Heart right ventricle (tissue), 16 donors: ENCODE measurements at regions not wholly inside any gene's neighbourhood (a gene's known extent, or its start where the extent isn't known, plus 50 kb on each side); places are given as distances from the start of the nearest gene placed in this dataset.

Experiments used
- ATAC-seq, 8 donors: fragments of 200-7000 bp; cut with Tn5 transposase; one replicate each; pipeline ENCODE4 v1.9.1; 2020; ENCODE audit warnings: mild to moderate bottlenecking in 8 of 8, moderate library complexity in 8 of 8, moderate number of reproducible peaks in 1 of 8
- DNase-seq, 2 donors: peaks; one replicate each; pipeline ENCODE4 v3.0.0-alpha.2; 2020
- H3K27ac ChIP-seq, 10 donors: fragments of 200-600 bp; sonication (generic) in 2 of 10; one replicate each; pipeline versions ENCODE4 v1.5.0 to v1.8.0; 2020 to 2022; ENCODE audit warnings: mild to moderate bottlenecking in 3 of 10
- H3K27me3 ChIP-seq, 7 donors: fragments of 200-600 bp; one replicate each; pipeline ENCODE4 v1.8.0; 2021 to 2022; ENCODE audit warnings: mild to moderate bottlenecking in 2 of 7
- H3K36me3 ChIP-seq, 9 donors: fragments of 200-600 bp; sonication (generic) in 1 of 9; one replicate each; pipeline versions ENCODE4 v1.5.0 to v1.8.0; 2020 to 2022; ENCODE audit warnings: mild to moderate bottlenecking in 2 of 9
- H3K4me1 ChIP-seq, 9 donors: fragments of 200-600 bp; sonication (generic) in 1 of 9; one replicate each; pipeline versions ENCODE4 v1.5.0 to v1.8.0; 2020 to 2022; ENCODE audit warnings: mild to moderate bottlenecking in 4 of 9
- H3K4me3 ChIP-seq, 10 donors: fragments of 200-600 bp; sonication (generic) in 2 of 10; one replicate each; pipeline versions ENCODE4 v1.5.0 to v1.8.0; 2020 to 2022; ENCODE audit warnings: mild to moderate bottlenecking in 7 of 10, moderate library complexity in 2 of 10
- H3K9me3 ChIP-seq, 11 donors: fragments of 200-600 bp in 10 of 11; sonication (generic) in 2 of 11; one replicate each; pipeline versions ENCODE4 v1.5.0 to v1.8.0; 2013 to 2022; ENCODE audit warnings: mild to moderate bottlenecking in 2 of 11, control low read depth in 1 of 11, moderate library complexity in 1 of 11
- WGBS, 2 donors: extraction: QIAGEN DNeasy Blood & Tissue Kit; methylation state at CpG; one replicate each; pipeline ENCODE4 v1.1.7; 2013; ENCODE audit warnings: inconsistent platforms in 1 of 2; 5-methylcytosine and 5-hydroxymethylcytosine counted together
- intact Hi-C, 10 donors: fragments of 100-400 bp; cut with DNase I; formaldehyde crosslinking; loops; one replicate each; pipeline versions ENCODE4 v1.11.1 to v1.14.2; 2022
- TF ChIP-seq, protein P1 (sequence below), 9 donors: fragments of 200-600 bp; sonication (generic) in 2 of 9; IDR thresholded peaks; one replicate each; pipeline versions ENCODE4 v1.5.0 to v1.8.0; 2021 to 2022; ENCODE audit warnings: antibody characterized with exemption in 9 of 9, mild to moderate bottlenecking in 5 of 9, moderate library complexity in 1 of 9
- donor health status: Arrhythmogenic right ventricular cardiomyopathy.
- donor health status: ischemic (EF 13 %, LVEDD 7.1; RV severe dilation, severe dysfunction).
- donor health status: healthy with polysubstance abuse.
- donor health status: DM: no; HTN: yes; CAD: no.
- donor health status: DM: no; HTN: no; CAD: no.
- donor health status: ischemic (EF 25% LVEDD 6.9; RV normal size, moderate dysfunction).
- donor health status: ischemic (EF 25% LVEDD 5.7; RV mildly dilated, moderate dysfunction).
- donor health status: healthy.
- donor health status: DM: yes; HTN: yes; CAD: no.
- donor health status: Ischemic cardiomyopathy.
- donor health status: ischemic (EF 35%, LVEDD 5.7; RV mildly dilated, moderate dysfunction).
- donor health status: nonischemic (EF 11% LVEDD 7.7; RV severe dilation, severe dysfunction).
- donor health status: DM: yes; HTN: yes; CAD: no.
- donor health status: PGD.
- donor health status: ischemic (EF 29% LVEDD 5.4; RV normal size, mild dysfunction).
- donor health status: nonischemic (EF 23%, LVEDD 6.1; RV moderate dilation, normal function).

DNA sequence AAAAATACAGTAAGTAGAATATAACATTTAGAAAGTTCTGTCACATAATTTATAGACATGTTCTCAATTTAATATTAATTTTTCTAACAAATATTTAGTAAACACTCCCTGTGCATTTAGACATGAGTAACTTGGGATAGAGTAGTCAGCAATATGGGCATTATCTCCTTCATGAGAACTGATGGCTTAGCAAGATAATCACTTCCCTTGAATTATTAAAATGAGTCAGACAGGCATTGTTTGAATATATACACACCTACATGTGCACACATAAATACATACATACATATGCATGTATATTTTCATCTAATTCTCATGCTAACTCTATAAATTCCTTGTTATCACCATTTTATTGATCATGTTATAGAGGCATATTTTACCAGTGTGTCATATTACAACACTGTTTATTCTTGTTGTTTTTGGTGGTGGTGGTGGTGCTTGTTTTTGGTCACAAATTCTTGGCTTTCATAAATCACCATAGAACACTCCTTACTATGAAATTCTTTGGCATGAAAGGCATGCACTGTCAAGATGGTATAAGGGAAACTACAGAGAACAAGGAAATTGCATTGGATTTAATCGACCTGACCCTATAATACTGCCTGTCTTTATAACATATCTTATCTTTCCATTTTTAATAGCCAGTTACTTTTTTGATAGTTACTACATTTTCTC, 434.5 kb upstream of the MANEA start:
- Histone ChIP-seq H3K36me3 (no peaks in the 10 kb centered on the region), H3K9me3 (no peaks in the 10 kb centered on the region), H3K27me3 (no peaks in the 10 kb centered on the region), H3K4me3 (no peak overlapping the region), H3K27ac (no peak overlapping the region), H3K4me1 (no peaks in the 10 kb centered on the region)
- intact Hi-C loops, result no loop called here
- WGBS, 2 donors, result 54 to 76% methylated on average over 1 of the region's 1 CpG
- DNase-seq (no peak), ATAC-seq (no peak)
- TF ChIP-seq, protein P1, sequence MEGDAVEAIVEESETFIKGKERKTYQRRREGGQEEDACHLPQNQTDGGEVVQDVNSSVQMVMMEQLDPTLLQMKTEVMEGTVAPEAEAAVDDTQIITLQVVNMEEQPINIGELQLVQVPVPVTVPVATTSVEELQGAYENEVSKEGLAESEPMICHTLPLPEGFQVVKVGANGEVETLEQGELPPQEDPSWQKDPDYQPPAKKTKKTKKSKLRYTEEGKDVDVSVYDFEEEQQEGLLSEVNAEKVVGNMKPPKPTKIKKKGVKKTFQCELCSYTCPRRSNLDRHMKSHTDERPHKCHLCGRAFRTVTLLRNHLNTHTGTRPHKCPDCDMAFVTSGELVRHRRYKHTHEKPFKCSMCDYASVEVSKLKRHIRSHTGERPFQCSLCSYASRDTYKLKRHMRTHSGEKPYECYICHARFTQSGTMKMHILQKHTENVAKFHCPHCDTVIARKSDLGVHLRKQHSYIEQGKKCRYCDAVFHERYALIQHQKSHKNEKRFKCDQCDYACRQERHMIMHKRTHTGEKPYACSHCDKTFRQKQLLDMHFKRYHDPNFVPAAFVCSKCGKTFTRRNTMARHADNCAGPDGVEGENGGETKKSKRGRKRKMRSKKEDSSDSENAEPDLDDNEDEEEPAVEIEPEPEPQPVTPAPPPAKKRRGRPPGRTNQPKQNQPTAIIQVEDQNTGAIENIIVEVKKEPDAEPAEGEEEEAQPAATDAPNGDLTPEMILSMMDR (IDR thresholded peaks at IDR 0.05), result no peak

DNA sequence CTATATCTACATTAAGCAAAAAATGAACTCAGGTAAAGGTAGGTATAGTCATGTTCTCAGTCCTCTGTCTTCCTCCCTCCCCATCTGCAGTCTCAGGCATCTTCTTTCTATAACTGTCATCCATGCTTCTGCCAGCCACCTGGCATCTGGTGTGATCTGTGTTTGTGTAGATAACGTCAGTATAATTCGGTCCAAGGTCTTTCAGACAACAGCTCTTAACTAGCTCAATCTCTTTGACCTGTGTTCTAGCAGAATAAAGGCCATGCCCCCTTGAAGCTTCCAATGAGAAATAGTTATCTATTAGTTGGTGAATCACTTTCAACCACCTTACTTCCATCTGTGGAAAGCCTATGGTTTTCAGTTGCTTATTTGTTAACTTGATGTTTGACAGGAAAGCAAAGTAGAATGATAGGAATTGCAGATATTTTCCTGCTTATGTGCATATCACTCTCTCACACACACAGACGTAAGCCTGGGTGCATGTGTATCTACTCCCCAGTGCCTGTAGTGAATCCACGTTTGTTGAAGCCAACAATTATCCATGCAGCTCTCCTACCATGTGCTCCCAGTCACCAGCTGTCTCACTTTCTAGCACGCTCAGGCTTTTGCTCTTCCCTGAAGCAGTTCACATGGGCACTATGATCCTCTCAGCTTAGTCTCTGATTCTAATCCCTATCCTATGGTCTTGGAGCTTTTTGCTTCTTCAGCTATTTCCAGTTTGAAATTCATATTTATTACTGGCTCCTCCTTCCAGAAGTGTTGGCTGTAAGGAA, 433.7 kb upstream of the MANEA start:
- no peak for ATAC-seq

DNA sequence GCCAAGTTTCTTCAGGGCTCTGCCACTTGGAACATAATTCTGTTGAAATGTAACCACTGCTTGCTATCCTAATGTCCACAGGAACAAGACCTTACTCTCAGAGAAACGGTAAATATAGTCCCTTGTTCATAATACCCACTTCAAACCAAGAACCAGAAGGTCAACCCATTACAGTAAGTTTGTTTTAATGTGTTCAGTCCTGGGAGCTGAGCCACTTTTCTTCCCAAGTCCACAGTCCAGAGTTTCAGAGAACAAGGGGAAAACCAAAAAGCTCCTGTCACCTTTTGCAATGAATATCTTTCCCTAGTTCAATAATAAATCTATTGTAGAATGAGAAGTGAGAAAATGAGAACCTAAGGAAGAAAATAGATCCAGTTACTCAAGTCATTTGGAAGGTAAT, 431.9 kb upstream of the MANEA start:
- 52 to 57% methylated on average over 1 of the region's 1 CpG for WGBS, 2 donors
- Histone ChIP-seq H3K4me1 (no peaks in the 10 kb centered on the region), H3K27me3 (no peaks in the 10 kb centered on the region), H3K4me3 (no peak overlapping the region), H3K27ac (no peak overlapping the region), H3K36me3 (no peaks in the 10 kb centered on the region), H3K9me3 (no peaks in the 10 kb centered on the region)
- TF ChIP-seq, protein P1 (IDR thresholded peaks at IDR 0.05), result no peak
- no peak for ATAC-seq
- intact Hi-C loops, result no loop called here
- no peak for DNase-seq

More for the DNA sequence above, 433.7 kb upstream of the MANEA start:
- TF ChIP-seq, protein P1 (IDR thresholded peaks at IDR 0.05), result no peak
- no peaks in the 10 kb centered on the region for H3K4me1 ChIP-seq
- H3K27me3 ChIP-seq, result no peaks in the 10 kb centered on the region
- H3K4me3 ChIP-seq, result no peak overlapping the region
- no peaks in the 10 kb centered on the region for H3K9me3 ChIP-seq
- no peaks in the 10 kb centered on the region for H3K36me3 ChIP-seq
- no peak for DNase-seq
- 47 to 54% methylated on average over 5 of the region's 5 CpGs for WGBS, 2 donors
- H3K27ac ChIP-seq, result no peak overlapping the region
- intact Hi-C loops, result no loop called here

DNA sequence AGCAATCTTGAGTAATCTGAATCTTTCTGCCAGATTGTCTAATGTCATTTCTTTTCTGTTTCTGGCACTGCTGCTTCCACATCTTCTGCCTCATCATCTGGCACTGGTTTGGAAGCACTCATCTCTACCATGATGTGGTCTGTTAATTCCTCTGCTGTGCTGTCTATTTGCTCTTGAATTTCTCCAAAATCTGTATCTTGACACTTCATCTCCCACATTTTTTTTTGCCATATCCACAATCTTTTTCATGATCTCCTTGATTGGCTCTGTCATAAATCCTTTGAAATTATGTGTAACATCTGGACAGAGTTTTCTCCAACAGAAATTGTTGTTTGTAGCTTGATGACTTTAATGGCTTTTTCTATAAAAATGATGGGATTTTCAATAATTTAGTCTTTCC, 417.8 kb upstream of the MANEA start:
- H3K27ac ChIP-seq, result no peak overlapping the region
- ATAC-seq (no peak), DNase-seq (no peak)
- TF ChIP-seq, protein P1 (IDR thresholded peaks at IDR 0.05), result no peak
- H3K4me1 ChIP-seq, result no peaks in the 10 kb centered on the region
- intact Hi-C loops, result no loop called here
- H3K4me3 ChIP-seq, result no peak overlapping the region
- H3K9me3 ChIP-seq, result peaks cover 0 to 3% (median 0%) of the 10 kb centered on the region in 11 donors
- no peaks in the 10 kb centered on the region for H3K36me3 ChIP-seq
- H3K27me3 ChIP-seq, result no peaks in the 10 kb centered on the region
